GM23338 (cell line): ENCODE measurements at regions not wholly inside any gene's neighbourhood (a gene's known extent, or its start where the extent isn't known, plus 50 kb on each side); places are given as distances from the start of the nearest gene placed in this dataset.

Experiments
- CREB1 ChIP-seq: fragments of 250-450 bp; sonication (Bioruptor Pico); IDR thresholded peaks from 2 replicates; pipeline ENCODE4 v1.5.0; 2020; ENCODE audit warnings: low read depth, mild to moderate bottlenecking, moderate library complexity
- EZH2 ChIP-seq: fragments of 200-600 bp; sonication (generic); IDR thresholded peaks from one replicate; pipeline ENCODE4 v1.8.0; 2017; ENCODE audit warnings: antibody characterized with exemption, mild to moderate bottlenecking, low read depth; ENCODE audit not compliant: unreplicated experiment
- EZH2phosphoT487 ChIP-seq: fragments of 200-600 bp; sonication (generic); IDR thresholded peaks from one replicate; pipeline ENCODE4 v1.8.1; 2018; ENCODE audit warnings: antibody characterized with exemption; ENCODE audit not compliant: unreplicated experiment
- JUNB ChIP-seq: IDR thresholded peaks from one replicate; pipeline ENCODE4 v1.6.1; 2016; ENCODE audit warnings: antibody characterized with exemption; ENCODE audit not compliant: unreplicated experiment
- NANOG ChIP-seq: IDR thresholded peaks from 2 replicates; pipeline ENCODE4 v1.6.1; 2016; ENCODE audit warnings: antibody characterized with exemption, borderline replicate concordance
- POLR2AphosphoS5 ChIP-seq: IDR thresholded peaks from 2 replicates; pipeline ENCODE4 v1.6.1; 2016; ENCODE audit warnings: antibody characterized with exemption, low read depth
- ZNF114 ChIP-seq: fragments of 250-450 bp; sonication (Bioruptor Pico); IDR thresholded peaks from 2 replicates; pipeline ENCODE4 v1.5.0; 2020; ENCODE audit warnings: mild to moderate bottlenecking, moderate library complexity
- ZNF331 ChIP-seq: fragments of 250-450 bp; sonication (Bioruptor Pico); IDR thresholded peaks from 2 replicates; pipeline ENCODE4 v1.5.0; 2020; ENCODE audit warnings: low read depth, mild to moderate bottlenecking, moderate library complexity
- TF ChIP-seq, protein P1 (sequence below), 2 experiments: fragments of 200-600 bp in 1 of 2; sonication (generic) in 1 of 2; conservative IDR thresholded peaks; 2 replicates each; pipeline versions ENCODE4 v1.5.1 to v1.6.1; 2016 to 2017; ENCODE audit warnings: antibody characterized with exemption in 2 of 2, low read depth in 2 of 2, mild to moderate bottlenecking in 2 of 2, moderate library complexity in 1 of 2
- TF ChIP-seq, protein P2 (sequence below): IDR thresholded peaks from one replicate; pipeline ENCODE4 v1.6.1; 2018; ENCODE audit warnings: antibody characterized with exemption; ENCODE audit not compliant: unreplicated experiment
- TF ChIP-seq, protein P3 (sequence below): IDR thresholded peaks from 2 replicates; pipeline ENCODE4 v1.6.1; 2016; ENCODE audit warnings: antibody characterized with exemption
- TF ChIP-seq, protein P4 (sequence below): fragments of 250-450 bp; sonication (Bioruptor Pico); IDR thresholded peaks from 2 replicates; pipeline ENCODE4 v1.5.0; 2020; ENCODE audit warnings: mild to moderate bottlenecking, moderate library complexity

DNA sequence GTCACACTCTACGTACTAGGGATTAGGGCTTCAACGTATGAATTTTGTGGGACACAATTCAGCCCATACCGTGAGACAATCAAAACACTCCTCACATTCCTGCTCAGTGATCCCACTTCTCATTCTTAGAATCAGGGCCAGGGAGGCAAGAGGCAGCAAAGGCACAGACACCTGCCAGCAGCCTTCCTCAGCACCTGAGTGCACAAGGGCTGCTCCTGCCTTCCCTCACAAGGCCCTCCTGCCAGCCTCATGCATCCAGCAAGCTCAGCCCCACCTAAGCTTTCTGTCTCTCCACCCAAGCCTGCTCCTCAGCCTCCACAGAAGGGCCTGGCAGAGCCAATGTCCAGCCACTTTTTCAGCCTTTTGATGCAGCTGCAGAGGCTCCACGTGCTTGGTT lies 141.6 kb downstream of the SP3 start:
- TF ChIP-seq POLR2AphosphoS5 (no peak), EZH2 (no peak), EZH2phosphoT487 (no peak), ZNF331 (CRISPR knock-in tag) (no peak), NANOG (no peak), CREB1 (CRISPR knock-in tag) (no peak), JUNB (no peak), ZNF114 (CRISPR knock-in tag) (no peak)
- TF ChIP-seq, protein P1, sequence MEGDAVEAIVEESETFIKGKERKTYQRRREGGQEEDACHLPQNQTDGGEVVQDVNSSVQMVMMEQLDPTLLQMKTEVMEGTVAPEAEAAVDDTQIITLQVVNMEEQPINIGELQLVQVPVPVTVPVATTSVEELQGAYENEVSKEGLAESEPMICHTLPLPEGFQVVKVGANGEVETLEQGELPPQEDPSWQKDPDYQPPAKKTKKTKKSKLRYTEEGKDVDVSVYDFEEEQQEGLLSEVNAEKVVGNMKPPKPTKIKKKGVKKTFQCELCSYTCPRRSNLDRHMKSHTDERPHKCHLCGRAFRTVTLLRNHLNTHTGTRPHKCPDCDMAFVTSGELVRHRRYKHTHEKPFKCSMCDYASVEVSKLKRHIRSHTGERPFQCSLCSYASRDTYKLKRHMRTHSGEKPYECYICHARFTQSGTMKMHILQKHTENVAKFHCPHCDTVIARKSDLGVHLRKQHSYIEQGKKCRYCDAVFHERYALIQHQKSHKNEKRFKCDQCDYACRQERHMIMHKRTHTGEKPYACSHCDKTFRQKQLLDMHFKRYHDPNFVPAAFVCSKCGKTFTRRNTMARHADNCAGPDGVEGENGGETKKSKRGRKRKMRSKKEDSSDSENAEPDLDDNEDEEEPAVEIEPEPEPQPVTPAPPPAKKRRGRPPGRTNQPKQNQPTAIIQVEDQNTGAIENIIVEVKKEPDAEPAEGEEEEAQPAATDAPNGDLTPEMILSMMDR (conservative IDR thresholded peaks at IDR 0.05; ENCODE audit: low read depth in 2 of 2): no peak
- TF ChIP-seq, protein P2, sequence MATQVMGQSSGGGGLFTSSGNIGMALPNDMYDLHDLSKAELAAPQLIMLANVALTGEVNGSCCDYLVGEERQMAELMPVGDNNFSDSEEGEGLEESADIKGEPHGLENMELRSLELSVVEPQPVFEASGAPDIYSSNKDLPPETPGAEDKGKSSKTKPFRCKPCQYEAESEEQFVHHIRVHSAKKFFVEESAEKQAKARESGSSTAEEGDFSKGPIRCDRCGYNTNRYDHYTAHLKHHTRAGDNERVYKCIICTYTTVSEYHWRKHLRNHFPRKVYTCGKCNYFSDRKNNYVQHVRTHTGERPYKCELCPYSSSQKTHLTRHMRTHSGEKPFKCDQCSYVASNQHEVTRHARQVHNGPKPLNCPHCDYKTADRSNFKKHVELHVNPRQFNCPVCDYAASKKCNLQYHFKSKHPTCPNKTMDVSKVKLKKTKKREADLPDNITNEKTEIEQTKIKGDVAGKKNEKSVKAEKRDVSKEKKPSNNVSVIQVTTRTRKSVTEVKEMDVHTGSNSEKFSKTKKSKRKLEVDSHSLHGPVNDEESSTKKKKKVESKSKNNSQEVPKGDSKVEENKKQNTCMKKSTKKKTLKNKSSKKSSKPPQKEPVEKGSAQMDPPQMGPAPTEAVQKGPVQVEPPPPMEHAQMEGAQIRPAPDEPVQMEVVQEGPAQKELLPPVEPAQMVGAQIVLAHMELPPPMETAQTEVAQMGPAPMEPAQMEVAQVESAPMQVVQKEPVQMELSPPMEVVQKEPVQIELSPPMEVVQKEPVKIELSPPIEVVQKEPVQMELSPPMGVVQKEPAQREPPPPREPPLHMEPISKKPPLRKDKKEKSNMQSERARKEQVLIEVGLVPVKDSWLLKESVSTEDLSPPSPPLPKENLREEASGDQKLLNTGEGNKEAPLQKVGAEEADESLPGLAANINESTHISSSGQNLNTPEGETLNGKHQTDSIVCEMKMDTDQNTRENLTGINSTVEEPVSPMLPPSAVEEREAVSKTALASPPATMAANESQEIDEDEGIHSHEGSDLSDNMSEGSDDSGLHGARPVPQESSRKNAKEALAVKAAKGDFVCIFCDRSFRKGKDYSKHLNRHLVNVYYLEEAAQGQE: no peak
- TF ChIP-seq, protein P3, sequence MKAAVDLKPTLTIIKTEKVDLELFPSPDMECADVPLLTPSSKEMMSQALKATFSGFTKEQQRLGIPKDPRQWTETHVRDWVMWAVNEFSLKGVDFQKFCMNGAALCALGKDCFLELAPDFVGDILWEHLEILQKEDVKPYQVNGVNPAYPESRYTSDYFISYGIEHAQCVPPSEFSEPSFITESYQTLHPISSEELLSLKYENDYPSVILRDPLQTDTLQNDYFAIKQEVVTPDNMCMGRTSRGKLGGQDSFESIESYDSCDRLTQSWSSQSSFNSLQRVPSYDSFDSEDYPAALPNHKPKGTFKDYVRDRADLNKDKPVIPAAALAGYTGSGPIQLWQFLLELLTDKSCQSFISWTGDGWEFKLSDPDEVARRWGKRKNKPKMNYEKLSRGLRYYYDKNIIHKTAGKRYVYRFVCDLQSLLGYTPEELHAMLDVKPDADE: no peak
- TF ChIP-seq, protein P4, sequence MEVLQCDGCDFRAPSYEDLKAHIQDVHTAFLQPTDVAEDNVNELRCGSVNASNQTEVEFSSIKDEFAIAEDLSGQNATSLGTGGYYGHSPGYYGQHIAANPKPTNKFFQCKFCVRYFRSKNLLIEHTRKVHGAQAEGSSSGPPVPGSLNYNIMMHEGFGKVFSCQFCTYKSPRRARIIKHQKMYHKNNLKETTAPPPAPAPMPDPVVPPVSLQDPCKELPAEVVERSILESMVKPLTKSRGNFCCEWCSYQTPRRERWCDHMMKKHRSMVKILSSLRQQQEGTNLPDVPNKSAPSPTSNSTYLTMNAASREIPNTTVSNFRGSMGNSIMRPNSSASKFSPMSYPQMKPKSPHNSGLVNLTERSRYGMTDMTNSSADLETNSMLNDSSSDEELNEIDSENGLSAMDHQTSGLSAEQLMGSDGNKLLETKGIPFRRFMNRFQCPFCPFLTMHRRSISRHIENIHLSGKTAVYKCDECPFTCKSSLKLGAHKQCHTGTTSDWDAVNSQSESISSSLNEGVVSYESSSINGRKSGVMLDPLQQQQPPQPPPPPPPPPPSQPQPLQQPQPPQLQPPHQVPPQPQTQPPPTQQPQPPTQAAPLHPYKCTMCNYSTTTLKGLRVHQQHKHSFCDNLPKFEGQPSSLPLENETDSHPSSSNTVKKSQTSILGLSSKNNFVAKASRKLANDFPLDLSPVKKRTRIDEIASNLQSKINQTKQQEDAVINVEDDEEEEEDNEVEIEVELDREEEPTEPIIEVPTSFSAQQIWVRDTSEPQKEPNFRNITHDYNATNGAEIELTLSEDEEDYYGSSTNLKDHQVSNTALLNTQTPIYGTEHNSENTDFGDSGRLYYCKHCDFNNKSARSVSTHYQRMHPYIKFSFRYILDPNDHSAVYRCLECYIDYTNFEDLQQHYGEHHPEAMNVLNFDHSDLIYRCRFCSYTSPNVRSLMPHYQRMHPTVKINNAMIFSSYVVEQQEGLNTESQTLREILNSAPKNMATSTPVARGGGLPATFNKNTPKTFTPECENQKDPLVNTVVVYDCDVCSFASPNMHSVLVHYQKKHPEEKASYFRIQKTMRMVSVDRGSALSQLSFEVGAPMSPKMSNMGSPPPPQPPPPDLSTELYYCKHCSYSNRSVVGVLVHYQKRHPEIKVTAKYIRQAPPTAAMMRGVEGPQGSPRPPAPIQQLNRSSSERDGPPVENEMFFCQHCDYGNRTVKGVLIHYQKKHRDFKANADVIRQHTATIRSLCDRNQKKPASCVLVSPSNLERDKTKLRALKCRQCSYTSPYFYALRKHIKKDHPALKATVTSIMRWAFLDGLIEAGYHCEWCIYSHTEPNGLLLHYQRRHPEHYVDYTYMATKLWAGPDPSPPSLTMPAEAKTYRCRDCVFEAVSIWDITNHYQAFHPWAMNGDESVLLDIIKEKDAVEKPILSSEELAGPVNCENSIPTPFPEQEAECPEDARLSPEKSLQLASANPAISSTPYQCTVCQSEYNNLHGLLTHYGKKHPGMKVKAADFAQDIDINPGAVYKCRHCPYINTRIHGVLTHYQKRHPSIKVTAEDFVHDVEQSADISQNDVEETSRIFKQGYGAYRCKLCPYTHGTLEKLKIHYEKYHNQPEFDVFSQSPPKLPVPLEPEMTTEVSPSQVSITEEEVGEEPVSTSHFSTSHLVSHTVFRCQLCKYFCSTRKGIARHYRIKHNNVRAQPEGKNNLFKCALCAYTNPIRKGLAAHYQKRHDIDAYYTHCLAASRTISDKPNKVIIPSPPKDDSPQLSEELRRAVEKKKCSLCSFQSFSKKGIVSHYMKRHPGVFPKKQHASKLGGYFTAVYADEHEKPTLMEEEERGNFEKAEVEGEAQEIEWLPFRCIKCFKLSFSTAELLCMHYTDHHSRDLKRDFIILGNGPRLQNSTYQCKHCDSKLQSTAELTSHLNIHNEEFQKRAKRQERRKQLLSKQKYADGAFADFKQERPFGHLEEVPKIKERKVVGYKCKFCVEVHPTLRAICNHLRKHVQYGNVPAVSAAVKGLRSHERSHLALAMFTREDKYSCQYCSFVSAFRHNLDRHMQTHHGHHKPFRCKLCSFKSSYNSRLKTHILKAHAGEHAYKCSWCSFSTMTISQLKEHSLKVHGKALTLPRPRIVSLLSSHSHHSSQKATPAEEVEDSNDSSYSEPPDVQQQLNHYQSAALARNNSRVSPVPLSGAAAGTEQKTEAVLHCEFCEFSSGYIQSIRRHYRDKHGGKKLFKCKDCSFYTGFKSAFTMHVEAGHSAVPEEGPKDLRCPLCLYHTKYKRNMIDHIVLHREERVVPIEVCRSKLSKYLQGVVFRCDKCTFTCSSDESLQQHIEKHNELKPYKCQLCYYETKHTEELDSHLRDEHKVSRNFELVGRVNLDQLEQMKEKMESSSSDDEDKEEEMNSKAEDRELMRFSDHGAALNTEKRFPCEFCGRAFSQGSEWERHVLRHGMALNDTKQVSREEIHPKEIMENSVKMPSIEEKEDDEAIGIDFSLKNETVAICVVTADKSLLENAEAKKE (CRISPR knock-in tag): no peak
